ENCODE measurements at regions not wholly inside any gene's neighbourhood (a gene's known extent, or its start where the extent isn't known, plus 50 kb on each side); places are given as distances from the start of the nearest gene placed in this dataset.

GRCh38 chrX:11976663-11977062 lies 161.6 kb upstream of the FRMPD4 start:
- H3K27me3 ChIP-seq = no peaks in the 10 kb centered on the region
- H3K4me3 ChIP-seq (replicated peaks in 1 of 3) = no peak overlapping the region
- intact Hi-C loops (cut with DNase I) = no loop called here
- H3K4me1 ChIP-seq = no peaks in the 10 kb centered on the region
- H3K9me3 ChIP-seq = no peaks in the 10 kb centered on the region
- DNase-seq = no peak
- no peak overlapping the region for H3K27ac ChIP-seq
- 94 to 98% methylated on average over 2 of the region's 2 CpGs for WGBS, 2 donors
- H3K36me3 ChIP-seq = no peaks in the 10 kb centered on the region
- TF ChIP-seq CTCF (IDR thresholded peaks at IDR 0.05) (no peak), POLR2A (IDR thresholded peaks at IDR 0.05) (no peak)

GRCh38 chrX:11992271-11992670 lies 146.0 kb upstream of the FRMPD4 start:
- no peak for DNase-seq
- Histone ChIP-seq H3K27ac (no peak overlapping the region), H3K27me3 (no peaks in the 10 kb centered on the region), H3K9me3 (no peaks in the 10 kb centered on the region), H3K4me3 (replicated peaks in 1 of 3) (no peak overlapping the region), H3K36me3 (no peaks in the 10 kb centered on the region), H3K4me1 (no peaks in the 10 kb centered on the region)
- intact Hi-C loops (cut with DNase I) = no loop called here
- TF ChIP-seq CTCF (IDR thresholded peaks at IDR 0.05) (no peak), POLR2A (IDR thresholded peaks at IDR 0.05) (no peak)

- no peak for DNase-seq
- no peaks in the 10 kb centered on the region for H3K27me3 ChIP-seq
- intact Hi-C loops (cut with DNase I) = no loop called here
- no peak overlapping the region for H3K4me3 ChIP-seq (replicated peaks in 1 of 3)
- 37 to 38% methylated on average over 1 of the region's 1 CpG for WGBS, 2 donors
- H3K9me3 ChIP-seq = no peaks in the 10 kb centered on the region
- TF ChIP-seq POLR2A (IDR thresholded peaks at IDR 0.05) (no peak), CTCF (IDR thresholded peaks at IDR 0.05) (no peak)
- no peaks in the 10 kb centered on the region for H3K36me3 ChIP-seq
- no peak overlapping the region for H3K27ac ChIP-seq
- no peaks in the 10 kb centered on the region for H3K4me1 ChIP-seq
Observed at GRCh38 chrX:11995146-11995545, 143.1 kb upstream of the FRMPD4 start.

- Histone ChIP-seq H3K9me3 (no peaks in the 10 kb centered on the region), H3K27ac (no peak overlapping the region), H3K4me3 (replicated peaks in 1 of 3) (no peak overlapping the region), H3K4me1 (no peaks in the 10 kb centered on the region), H3K27me3 (no peaks in the 10 kb centered on the region), H3K36me3 (no peaks in the 10 kb centered on the region)
- DNase-seq = no peak
- no peak for TF ChIP-seq POLR2A (IDR thresholded peaks at IDR 0.05)
- TF ChIP-seq CTCF (IDR thresholded peaks at IDR 0.05) = no peak
- intact Hi-C loops (cut with DNase I) = no loop called here
- WGBS, 2 donors = 75 to 78% methylated on average over 2 of the region's 2 CpGs
Observed at GRCh38 chrX:11996810-11997209, 141.5 kb upstream of the FRMPD4 start.

- 44 to 60% methylated on average over 1 to 2 of the region's 2 CpGs for WGBS, 2 donors
Observed at GRCh38 chrX:11998944-11999343, 139.3 kb upstream of the FRMPD4 start.

More at GRCh38 chrX:11998944-11999343, 139.3 kb upstream of the FRMPD4 start:
- H3K36me3 ChIP-seq = no peaks in the 10 kb centered on the region
- no peak for DNase-seq
- TF ChIP-seq CTCF (IDR thresholded peaks at IDR 0.05) = no peak
- no peak for TF ChIP-seq POLR2A (IDR thresholded peaks at IDR 0.05)
- H3K9me3 ChIP-seq = no peaks in the 10 kb centered on the region
- H3K27ac ChIP-seq = no peak overlapping the region
- H3K27me3 ChIP-seq = no peaks in the 10 kb centered on the region
- H3K4me3 ChIP-seq (replicated peaks in 1 of 3) = no peak overlapping the region
- H3K4me1 ChIP-seq = no peaks in the 10 kb centered on the region
- intact Hi-C loops (cut with DNase I) = no loop called here

Measured in thyroid gland (tissue), 4 donors.